SU-DHL-6 (cell line): ENCODE measurements at regions not wholly inside any gene's neighbourhood (a gene's known extent, or its start where the extent isn't known, plus 50 kb on each side); places are given as distances from the start of the nearest gene placed in this dataset.

Experiments used
- EZH2phosphoT487 ChIP-seq: fragments of 200-600 bp; sonication (generic), shearing (Covaris generic); conservative IDR thresholded peaks from 2 replicates; pipeline ENCODE4 v1.6.1; 2018; ENCODE audit warnings: mild to moderate bottlenecking, antibody characterized with exemption, low read length, moderate library complexity, mixed read lengths
- TF ChIP-seq, protein P1 (sequence below): fragments of 200-600 bp; sonication (generic); IDR thresholded peaks from one replicate; pipeline ENCODE4 v1.5.1; 2017; ENCODE audit warnings: antibody characterized with exemption, mild to moderate bottlenecking, low read length, moderate library complexity; ENCODE audit not compliant: insufficient read depth, poor library complexity, severe bottlenecking

DNA sequence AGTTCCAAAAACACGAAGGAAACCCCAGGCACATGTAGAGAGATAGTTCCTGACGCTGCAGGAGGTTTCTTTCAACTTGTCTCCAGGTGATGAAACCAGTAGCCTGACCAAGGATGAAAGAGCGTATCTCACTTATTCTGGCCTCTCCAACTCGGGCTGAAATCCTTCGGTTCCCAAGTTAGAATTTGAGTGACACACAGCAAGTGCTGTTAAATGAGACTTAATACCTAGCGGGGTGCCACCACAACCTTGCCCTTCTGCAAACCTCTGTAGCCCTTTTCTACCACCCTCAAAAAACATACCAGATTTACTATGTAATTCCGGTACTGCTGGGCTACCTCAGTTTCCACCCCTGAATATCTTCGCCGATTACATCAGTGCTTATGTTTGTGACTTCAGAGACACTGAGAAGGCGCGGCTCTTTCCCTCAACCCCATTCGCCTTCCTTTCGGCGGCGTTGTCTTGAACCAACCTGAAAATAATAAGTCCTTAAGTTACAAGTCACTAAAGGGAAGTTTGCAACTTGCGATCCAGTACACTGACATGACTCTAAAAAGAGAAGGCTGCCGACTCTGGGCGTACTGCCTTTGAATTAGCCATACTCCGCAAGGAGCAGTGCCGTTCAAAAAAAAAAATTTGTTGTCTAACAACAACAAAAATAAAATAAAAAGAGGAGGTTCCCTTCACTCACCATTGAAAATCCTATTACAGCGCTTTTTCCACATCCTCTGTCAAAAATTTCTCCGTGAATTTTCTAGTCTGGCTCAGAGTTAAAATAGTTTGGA lies 194.9 kb upstream of the ZNF184 start:
- TF ChIP-seq, protein P1, sequence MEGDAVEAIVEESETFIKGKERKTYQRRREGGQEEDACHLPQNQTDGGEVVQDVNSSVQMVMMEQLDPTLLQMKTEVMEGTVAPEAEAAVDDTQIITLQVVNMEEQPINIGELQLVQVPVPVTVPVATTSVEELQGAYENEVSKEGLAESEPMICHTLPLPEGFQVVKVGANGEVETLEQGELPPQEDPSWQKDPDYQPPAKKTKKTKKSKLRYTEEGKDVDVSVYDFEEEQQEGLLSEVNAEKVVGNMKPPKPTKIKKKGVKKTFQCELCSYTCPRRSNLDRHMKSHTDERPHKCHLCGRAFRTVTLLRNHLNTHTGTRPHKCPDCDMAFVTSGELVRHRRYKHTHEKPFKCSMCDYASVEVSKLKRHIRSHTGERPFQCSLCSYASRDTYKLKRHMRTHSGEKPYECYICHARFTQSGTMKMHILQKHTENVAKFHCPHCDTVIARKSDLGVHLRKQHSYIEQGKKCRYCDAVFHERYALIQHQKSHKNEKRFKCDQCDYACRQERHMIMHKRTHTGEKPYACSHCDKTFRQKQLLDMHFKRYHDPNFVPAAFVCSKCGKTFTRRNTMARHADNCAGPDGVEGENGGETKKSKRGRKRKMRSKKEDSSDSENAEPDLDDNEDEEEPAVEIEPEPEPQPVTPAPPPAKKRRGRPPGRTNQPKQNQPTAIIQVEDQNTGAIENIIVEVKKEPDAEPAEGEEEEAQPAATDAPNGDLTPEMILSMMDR, result no peak
- TF ChIP-seq EZH2phosphoT487, result no peak
